ENCODE measurements at regions not wholly inside any gene's neighbourhood (a gene's known extent, or its start where the extent isn't known, plus 50 kb on each side); places are given as distances from the start of the nearest gene placed in this dataset.

DNA sequence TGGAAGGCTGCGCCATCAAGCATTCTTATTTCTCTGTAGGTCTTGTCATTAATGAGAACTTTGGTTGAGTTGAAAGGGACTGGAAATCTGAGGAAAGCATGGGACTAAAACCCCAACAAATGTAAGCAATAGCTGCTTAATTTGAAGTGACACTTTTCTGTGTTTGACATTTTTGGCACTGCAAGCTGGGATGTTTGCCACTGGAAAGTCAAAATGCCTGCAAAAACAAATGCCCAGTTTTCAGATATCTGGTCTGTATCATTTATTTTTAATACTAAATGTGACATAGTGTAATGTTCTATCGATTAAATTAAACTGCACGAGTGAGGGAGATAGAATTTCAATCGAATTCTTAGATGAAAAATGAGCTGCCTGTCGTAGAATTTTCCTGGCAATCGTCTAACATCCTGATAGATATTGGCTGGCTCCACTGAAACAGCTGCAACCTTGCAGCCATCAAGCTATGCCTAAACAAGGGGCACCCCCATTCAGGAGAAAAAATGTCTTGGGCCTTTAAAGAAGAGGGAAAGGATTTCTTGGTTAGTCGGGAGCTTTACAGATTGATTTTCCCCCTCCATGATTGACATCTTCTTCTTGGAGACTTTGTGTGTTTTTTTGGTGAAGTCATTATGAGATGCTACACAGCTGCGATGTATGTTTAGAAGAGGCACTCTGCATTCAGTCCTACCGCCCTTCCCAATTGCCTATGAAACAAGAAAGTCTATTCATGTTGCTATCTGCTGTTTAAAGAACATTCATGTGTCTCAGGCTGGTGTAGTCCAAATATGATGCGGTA, 316.7 kb upstream of the TBL1XR1 start:
- no peak for TF ChIP-seq EZH2 (IDR thresholded peaks at IDR 0.05; ENCODE audit: borderline replicate concordance, insufficient read depth, low read depth, low read length, poor library complexity, severe bottlenecking)
- no peak for TF ChIP-seq CTCF (IDR thresholded peaks at IDR 0.05)
